Stomach (tissue), 8 donors: ENCODE measurements at regions not wholly inside any gene's neighbourhood (a gene's known extent, or its start where the extent isn't known, plus 50 kb on each side); places are given as distances from the start of the nearest gene placed in this dataset.

Source experiments
- DNase-seq, 2 donors: peaks; one replicate each; pipeline versions ENCODE4 v3.0.0 to v3.0.0-alpha.2; 2013 to 2019
- H3K27ac ChIP-seq, 5 donors: fragments of 200-600 bp in 4 of 5; sonication (generic) in 4 of 5; one replicate each; pipeline ENCODE4 v1.5.1; 2013 to 2019; ENCODE audit warnings: mild to moderate bottlenecking in 1 of 5, moderate library complexity in 1 of 5
- H3K27me3 ChIP-seq, 3 donors: fragments of 200-600 bp; sonication (generic); one replicate each; pipeline ENCODE4 v1.5.1; 2017 to 2019; ENCODE audit warnings: mixed run types in 1 of 3
- H3K36me3 ChIP-seq, 4 donors: fragments of 200-600 bp; sonication (generic); 1 replicate in 3 of 4; 2 replicates in 1 of 4; pipeline ENCODE4 v1.5.1; 2016 to 2019
- H3K4me1 ChIP-seq, 4 donors: fragments of 200-600 bp; sonication (generic); one replicate each; pipeline ENCODE4 v1.5.1; 2016 to 2019
- H3K4me3 ChIP-seq, 4 donors: fragments of 200-600 bp; sonication (generic) in 3 of 4; one replicate each; pipeline ENCODE4 v1.5.1; 2016 to 2019; ENCODE audit warnings: mild to moderate bottlenecking in 1 of 4
- H3K9me3 ChIP-seq, 4 donors: fragments of 200-600 bp; sonication (generic); one replicate each; pipeline ENCODE4 v1.5.1; 2016 to 2019
- EP300 ChIP-seq: sonication (generic); formaldehyde crosslinking; IDR thresholded peaks from one replicate; pipeline ENCODE4 v1.6.1; 2017; ENCODE audit warnings: antibody characterized with exemption
- POLR2A ChIP-seq, 4 donors: fragments of 450-650 bp; IDR thresholded peaks; one replicate each; pipeline ENCODE4 v1.6.1; 2016; ENCODE audit warnings: antibody characterized with exemption in 4 of 4, control low read depth in 2 of 4, mild to moderate bottlenecking in 1 of 4, moderate library complexity in 1 of 4
- POLR2AphosphoS5 ChIP-seq, 3 donors: sonication (generic); formaldehyde crosslinking; IDR thresholded peaks; one replicate each; pipeline ENCODE4 v1.6.1; 2016; ENCODE audit warnings: antibody characterized with exemption in 3 of 3
- WGBS, 5 donors: extraction: QIAGEN DNeasy Blood & Tissue Kit in 3 of 5; methylation state at CpG; one replicate each; pipeline versions ENCODE4 v1.1.5 to v1.1.7; 2013 to 2018; 5-methylcytosine and 5-hydroxymethylcytosine counted together
- intact Hi-C: fragments of 100-400 bp; cut with DNase I; formaldehyde crosslinking; loops from one replicate; pipeline ENCODE4 v1.15.1; 2023; ENCODE audit warnings: low total_unique reads
- TF ChIP-seq, protein P1 (sequence below), 7 experiments: fragments of 450-650 bp in 4 of 7; fragments of 200-600 bp in 3 of 7; sonication (generic) in 3 of 7; IDR thresholded peaks; one replicate each; pipeline ENCODE4 v1.5.1; 2016 to 2019; ENCODE audit warnings: antibody characterized with exemption in 7 of 7, control low read depth in 2 of 7, mild to moderate bottlenecking in 1 of 7
- donor health status: healthy with polysubstance abuse.
- donor health status: Bipolar disorder and iron deficiency.
- donor health status: healthy.

DNA sequence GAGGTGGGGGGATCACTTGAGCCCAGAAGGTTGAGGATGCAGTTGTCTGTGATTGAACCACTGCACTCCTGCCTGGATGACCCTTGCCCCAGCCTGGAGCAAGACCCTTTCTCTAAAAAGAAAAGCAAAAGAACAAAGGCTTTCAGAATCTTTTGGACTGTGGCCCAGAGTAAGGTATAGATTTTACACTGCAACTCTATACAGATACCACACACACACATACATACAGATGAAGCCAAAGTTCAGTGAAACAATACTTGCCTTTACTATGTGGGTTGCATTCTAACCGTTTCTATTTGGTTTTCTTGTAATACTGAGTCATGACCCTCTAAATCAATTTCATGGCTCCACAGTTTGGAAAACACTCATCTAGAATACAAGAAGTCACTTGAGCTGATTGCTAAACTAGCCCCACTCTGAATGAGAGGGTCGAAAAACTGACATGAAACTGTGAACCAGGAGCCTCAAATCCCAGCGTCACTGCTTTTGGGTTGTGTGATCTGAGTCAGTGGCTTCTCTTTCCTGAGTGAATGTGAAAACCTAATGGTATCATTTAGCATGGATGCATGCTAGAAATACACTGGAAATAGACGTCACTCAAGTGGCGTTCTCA lies 756.1 kb downstream of the UQCRFS1 start:
- WGBS, 5 donors = 33 to 53% (median 49%) methylated on average over 5 of the region's 5 CpGs
- Histone ChIP-seq H3K4me3 (no peak overlapping the region), H3K36me3 (no peaks in the 10 kb centered on the region), H3K27me3 (peaks cover 0 to 9% (median 0%) of the 10 kb centered on the region in 3 donors), H3K9me3 (no peaks in the 10 kb centered on the region), H3K4me1 (no peaks in the 10 kb centered on the region), H3K27ac (no peak overlapping the region)
- DNase-seq = no peak
- intact Hi-C loops = no loop called here
- TF ChIP-seq POLR2A (IDR thresholded peaks at IDR 0.05) (no peak), EP300 (no peak)
- TF ChIP-seq, protein P1, sequence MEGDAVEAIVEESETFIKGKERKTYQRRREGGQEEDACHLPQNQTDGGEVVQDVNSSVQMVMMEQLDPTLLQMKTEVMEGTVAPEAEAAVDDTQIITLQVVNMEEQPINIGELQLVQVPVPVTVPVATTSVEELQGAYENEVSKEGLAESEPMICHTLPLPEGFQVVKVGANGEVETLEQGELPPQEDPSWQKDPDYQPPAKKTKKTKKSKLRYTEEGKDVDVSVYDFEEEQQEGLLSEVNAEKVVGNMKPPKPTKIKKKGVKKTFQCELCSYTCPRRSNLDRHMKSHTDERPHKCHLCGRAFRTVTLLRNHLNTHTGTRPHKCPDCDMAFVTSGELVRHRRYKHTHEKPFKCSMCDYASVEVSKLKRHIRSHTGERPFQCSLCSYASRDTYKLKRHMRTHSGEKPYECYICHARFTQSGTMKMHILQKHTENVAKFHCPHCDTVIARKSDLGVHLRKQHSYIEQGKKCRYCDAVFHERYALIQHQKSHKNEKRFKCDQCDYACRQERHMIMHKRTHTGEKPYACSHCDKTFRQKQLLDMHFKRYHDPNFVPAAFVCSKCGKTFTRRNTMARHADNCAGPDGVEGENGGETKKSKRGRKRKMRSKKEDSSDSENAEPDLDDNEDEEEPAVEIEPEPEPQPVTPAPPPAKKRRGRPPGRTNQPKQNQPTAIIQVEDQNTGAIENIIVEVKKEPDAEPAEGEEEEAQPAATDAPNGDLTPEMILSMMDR (IDR thresholded peaks at IDR 0.05) = no peak

- DNase-seq = no peak
- WGBS, 5 donors = 60 to 73% (median 65%) methylated on average over 4 of the region's 4 CpGs
- Histone ChIP-seq H3K4me1 (no peaks in the 10 kb centered on the region), H3K27ac (no peak overlapping the region), H3K4me3 (no peak overlapping the region), H3K9me3 (no peaks in the 10 kb centered on the region), H3K27me3 (peaks cover 0 to 5% (median 0%) of the 10 kb centered on the region in 3 donors), H3K36me3 (no peaks in the 10 kb centered on the region)
- intact Hi-C loops = no loop called here
- TF ChIP-seq EP300 (no peak), POLR2A (IDR thresholded peaks at IDR 0.05) (no peak), POLR2AphosphoS5 (IDR thresholded peaks at IDR 0.05) (no peak)
- TF ChIP-seq, protein P1 (IDR thresholded peaks at IDR 0.05) = no peak
Observed at GRCh38 chr19:28456252-28456651, 756.7 kb downstream of the UQCRFS1 start.

GRCh38 chr19:28454083-28454482 lies 758.9 kb downstream of the UQCRFS1 start:
- TF ChIP-seq EP300 = no peak
- TF ChIP-seq, protein P1 (IDR thresholded peaks at IDR 0.05) = no peak
- TF ChIP-seq POLR2A (IDR thresholded peaks at IDR 0.05) = no peak
- TF ChIP-seq POLR2AphosphoS5 (IDR thresholded peaks at IDR 0.05) = no peak
- 45 to 64% (median 48%) methylated on average over 3 of the region's 3 CpGs for WGBS, 5 donors
- intact Hi-C loops = no loop called here
- Histone ChIP-seq H3K27me3 (no peaks in the 10 kb centered on the region), H3K4me3 (no peak overlapping the region), H3K4me1 (peaks cover 0 to 3% (median 0%) of the 10 kb centered on the region in 4 donors), H3K9me3 (no peaks in the 10 kb centered on the region), H3K27ac (no peak overlapping the region), H3K36me3 (no peaks in the 10 kb centered on the region)
- no peak for DNase-seq

- no peak for TF ChIP-seq POLR2AphosphoS5 (IDR thresholded peaks at IDR 0.05)
- no peak for TF ChIP-seq EP300
- TF ChIP-seq, protein P1 (IDR thresholded peaks at IDR 0.05) = no peak
- TF ChIP-seq POLR2A (IDR thresholded peaks at IDR 0.05) = no peak
- Histone ChIP-seq H3K4me1 (peaks cover 0 to 3% (median 0%) of the 10 kb centered on the region in 4 donors), H3K9me3 (no peaks in the 10 kb centered on the region), H3K36me3 (no peaks in the 10 kb centered on the region), H3K27ac (no peak overlapping the region), H3K4me3 (no peak overlapping the region), H3K27me3 (no peaks in the 10 kb centered on the region)
- DNase-seq = no peak
- intact Hi-C loops = no loop called here
- WGBS, 5 donors = 84 to 95% (median 92%) methylated on average over 9 of the region's 9 CpGs
Observed at GRCh38 chr19:28453420-28453819, 759.5 kb downstream of the UQCRFS1 start.
